Glutamatergic neuron (in vitro differentiated cells): ENCODE measurements at regions not wholly inside any gene's neighbourhood (a gene's known extent, or its start where the extent isn't known, plus 50 kb on each side); places are given as distances from the start of the nearest gene placed in this dataset.

Source experiments
- DNase-seq: peaks from one replicate; pipeline ENCODE4 v3.0.0; 2022
- H3K27ac Mint-ChIP-seq: one replicate; pipeline ENCODE4 v1.8.0; 2020; ENCODE audit warnings: mild to moderate bottlenecking, mixed read lengths, inconsistent platforms; ENCODE audit not compliant: unreplicated experiment
- H3K27me3 Mint-ChIP-seq: one replicate; pipeline ENCODE4 v1.8.0; 2020; ENCODE audit warnings: mild to moderate bottlenecking, moderate library complexity, mixed read lengths, inconsistent platforms; ENCODE audit not compliant: unreplicated experiment
- H3K36me3 Mint-ChIP-seq: one replicate; pipeline ENCODE4 v1.8.0; 2020; ENCODE audit warnings: mild to moderate bottlenecking, mixed read lengths, inconsistent platforms; ENCODE audit not compliant: unreplicated experiment
- H3K4me1 Mint-ChIP-seq: one replicate; pipeline ENCODE4 v1.8.0; 2020; ENCODE audit warnings: mild to moderate bottlenecking, low read depth, mixed read lengths, inconsistent platforms; ENCODE audit not compliant: unreplicated experiment
- H3K4me3 Mint-ChIP-seq: one replicate; pipeline ENCODE4 v1.8.0; 2020; ENCODE audit warnings: mild to moderate bottlenecking, mixed read lengths, inconsistent platforms; ENCODE audit not compliant: unreplicated experiment
- H3K9me3 Mint-ChIP-seq: one replicate; pipeline ENCODE4 v1.8.0; 2020; ENCODE audit warnings: mild to moderate bottlenecking, moderate library complexity, mixed read lengths, inconsistent platforms; ENCODE audit not compliant: unreplicated experiment
- TF ChIP-seq, protein P1 (sequence below): fragments of 200-600 bp; sonication (generic); IDR thresholded peaks from one replicate; pipeline ENCODE4 v1.5.0; 2021; ENCODE audit not compliant: partially characterized antibody, unreplicated experiment

- no peaks in the 10 kb centered on the region for H3K9me3 Mint-ChIP-seq
- no peaks in the 10 kb centered on the region for H3K36me3 Mint-ChIP-seq
- H3K27me3 Mint-ChIP-seq, result no peaks in the 10 kb centered on the region
- DNase-seq, result no peak
- no peaks in the 10 kb centered on the region for H3K4me1 Mint-ChIP-seq
- no peak overlapping the region for H3K4me3 Mint-ChIP-seq
- TF ChIP-seq, protein P1, sequence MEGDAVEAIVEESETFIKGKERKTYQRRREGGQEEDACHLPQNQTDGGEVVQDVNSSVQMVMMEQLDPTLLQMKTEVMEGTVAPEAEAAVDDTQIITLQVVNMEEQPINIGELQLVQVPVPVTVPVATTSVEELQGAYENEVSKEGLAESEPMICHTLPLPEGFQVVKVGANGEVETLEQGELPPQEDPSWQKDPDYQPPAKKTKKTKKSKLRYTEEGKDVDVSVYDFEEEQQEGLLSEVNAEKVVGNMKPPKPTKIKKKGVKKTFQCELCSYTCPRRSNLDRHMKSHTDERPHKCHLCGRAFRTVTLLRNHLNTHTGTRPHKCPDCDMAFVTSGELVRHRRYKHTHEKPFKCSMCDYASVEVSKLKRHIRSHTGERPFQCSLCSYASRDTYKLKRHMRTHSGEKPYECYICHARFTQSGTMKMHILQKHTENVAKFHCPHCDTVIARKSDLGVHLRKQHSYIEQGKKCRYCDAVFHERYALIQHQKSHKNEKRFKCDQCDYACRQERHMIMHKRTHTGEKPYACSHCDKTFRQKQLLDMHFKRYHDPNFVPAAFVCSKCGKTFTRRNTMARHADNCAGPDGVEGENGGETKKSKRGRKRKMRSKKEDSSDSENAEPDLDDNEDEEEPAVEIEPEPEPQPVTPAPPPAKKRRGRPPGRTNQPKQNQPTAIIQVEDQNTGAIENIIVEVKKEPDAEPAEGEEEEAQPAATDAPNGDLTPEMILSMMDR, result no peak
- H3K27ac Mint-ChIP-seq, result no peak overlapping the region
These were observed 297.9 kb downstream of the EDEM1 start for GRCh38 chr3:5485427-5485826.

DNA sequence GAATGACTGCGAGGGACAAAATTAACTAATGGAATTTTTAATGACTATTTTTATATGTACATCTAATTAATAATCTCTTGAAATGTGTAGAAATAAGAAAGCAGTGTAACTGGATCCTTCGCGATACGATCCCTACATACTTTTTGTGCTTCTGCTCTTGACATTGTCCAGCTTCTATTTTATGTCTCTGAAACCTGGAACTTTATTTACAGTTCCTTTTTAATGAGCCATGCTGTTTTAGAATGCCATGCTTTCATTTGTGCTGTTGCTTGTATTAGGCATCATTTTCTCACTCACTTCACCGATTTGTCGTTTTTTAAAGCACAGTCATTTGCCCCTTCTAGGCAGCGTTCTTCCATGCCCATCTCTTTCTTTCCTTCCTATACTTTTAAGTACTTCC lies 301.3 kb downstream of the EDEM1 start:
- no peaks in the 10 kb centered on the region for H3K9me3 Mint-ChIP-seq
- H3K27ac Mint-ChIP-seq, result no peak overlapping the region
- TF ChIP-seq, protein P1, result no peak
- DNase-seq, result no peak
- H3K4me1 Mint-ChIP-seq, result no peaks in the 10 kb centered on the region
- H3K27me3 Mint-ChIP-seq, result peaks cover 2% of the 10 kb centered on the region
- H3K4me3 Mint-ChIP-seq, result no peak overlapping the region
- H3K36me3 Mint-ChIP-seq, result no peaks in the 10 kb centered on the region

- peaks cover 2% of the 10 kb centered on the region for H3K27me3 Mint-ChIP-seq
- no peak for DNase-seq
- H3K27ac Mint-ChIP-seq, result no peak overlapping the region
- H3K9me3 Mint-ChIP-seq, result no peaks in the 10 kb centered on the region
- TF ChIP-seq, protein P1, result no peak
- no peaks in the 10 kb centered on the region for H3K36me3 Mint-ChIP-seq
- H3K4me3 Mint-ChIP-seq, result no peak overlapping the region
- H3K4me1 Mint-ChIP-seq, result no peaks in the 10 kb centered on the region
These were observed 302.0 kb downstream of the EDEM1 start for GRCh38 chr3:5489536-5489935.

DNA sequence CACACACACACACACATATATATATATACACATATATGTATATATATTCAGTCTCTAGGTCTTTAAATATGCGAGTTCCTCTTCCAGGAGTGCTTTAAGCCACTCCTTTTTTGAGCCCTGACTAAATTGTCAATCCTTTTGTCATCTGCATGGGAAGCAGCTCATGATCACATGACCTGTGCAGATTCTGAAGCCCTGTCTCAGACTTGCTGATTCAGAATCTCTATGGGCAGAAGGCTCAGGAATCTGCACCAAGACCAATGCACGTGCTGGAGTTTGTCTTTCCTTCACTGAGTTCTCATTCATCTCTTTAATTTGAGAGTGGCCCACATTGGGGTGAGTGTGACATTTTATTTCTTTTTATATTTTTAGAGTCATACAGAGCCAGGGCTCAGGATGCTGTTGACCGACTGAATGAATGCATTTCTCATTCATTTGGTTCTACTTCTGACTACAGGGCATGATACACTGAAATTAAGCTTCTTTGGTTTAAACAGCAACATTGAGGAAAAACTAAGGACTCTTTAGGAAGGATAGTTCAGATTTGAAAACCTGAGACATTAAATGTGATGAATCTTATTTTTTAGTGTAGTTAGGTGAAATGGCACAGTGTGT lies 307.5 kb downstream of the EDEM1 start:
- Mint-ChIP-seq H3K9me3 (no peaks in the 10 kb centered on the region), H3K27me3 (peaks cover 2% of the 10 kb centered on the region), H3K4me1 (no peaks in the 10 kb centered on the region), H3K36me3 (no peaks in the 10 kb centered on the region), H3K4me3 (no peak overlapping the region), H3K27ac (no peak overlapping the region)
- TF ChIP-seq, protein P1, result no peak
- no peak for DNase-seq

DNA sequence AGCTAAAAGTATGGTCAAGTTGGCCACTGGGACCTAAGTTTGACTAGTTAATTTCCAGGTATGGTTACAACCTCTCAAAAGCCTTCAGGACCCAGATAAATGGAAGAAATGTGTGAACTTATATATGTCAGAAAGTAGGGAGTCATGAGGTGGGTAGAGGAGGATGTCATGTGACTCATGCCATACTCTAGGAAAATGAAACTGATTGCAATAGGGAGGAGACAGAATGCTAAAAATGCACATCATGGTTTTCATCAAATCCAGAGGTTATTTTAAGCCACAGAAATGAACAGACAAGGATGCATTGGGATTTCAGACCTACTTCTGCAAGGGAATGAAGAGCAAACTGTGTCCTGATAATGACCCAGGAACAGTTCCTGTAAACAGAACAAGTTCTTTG lies 310.0 kb downstream of the EDEM1 start:
- Mint-ChIP-seq H3K4me1 (no peaks in the 10 kb centered on the region), H3K27me3 (no peaks in the 10 kb centered on the region), H3K27ac (no peak overlapping the region), H3K4me3 (no peak overlapping the region), H3K9me3 (no peaks in the 10 kb centered on the region), H3K36me3 (no peaks in the 10 kb centered on the region)
- DNase-seq, result no peak
- TF ChIP-seq, protein P1, result no peak
